ENCODE measurements at regions not wholly inside any gene's neighbourhood (a gene's known extent, or its start where the extent isn't known, plus 50 kb on each side); places are given as distances from the start of the nearest gene placed in this dataset.

DNA sequence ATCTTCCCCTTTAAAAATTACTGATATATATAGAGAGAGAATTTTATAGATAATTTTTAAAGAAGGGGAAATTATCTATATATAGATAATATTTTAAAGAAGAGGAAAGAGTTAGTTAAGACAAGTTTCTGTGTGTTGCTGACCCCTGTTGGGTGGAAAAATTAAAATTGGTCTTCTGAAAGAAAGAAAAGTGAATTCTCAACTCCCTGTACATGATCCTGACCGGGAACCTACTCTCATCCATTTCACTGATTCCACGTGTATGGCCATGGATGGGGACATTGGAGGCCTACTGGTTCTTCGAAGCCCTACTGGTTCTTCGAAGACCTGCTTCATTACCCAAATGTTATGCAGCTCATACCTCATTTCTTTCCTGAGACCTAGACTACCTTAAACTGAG is 53.0 kb upstream of the TCF21 start:
- DNase-seq (ENCODE audit: low spot score) = no peak

DNA sequence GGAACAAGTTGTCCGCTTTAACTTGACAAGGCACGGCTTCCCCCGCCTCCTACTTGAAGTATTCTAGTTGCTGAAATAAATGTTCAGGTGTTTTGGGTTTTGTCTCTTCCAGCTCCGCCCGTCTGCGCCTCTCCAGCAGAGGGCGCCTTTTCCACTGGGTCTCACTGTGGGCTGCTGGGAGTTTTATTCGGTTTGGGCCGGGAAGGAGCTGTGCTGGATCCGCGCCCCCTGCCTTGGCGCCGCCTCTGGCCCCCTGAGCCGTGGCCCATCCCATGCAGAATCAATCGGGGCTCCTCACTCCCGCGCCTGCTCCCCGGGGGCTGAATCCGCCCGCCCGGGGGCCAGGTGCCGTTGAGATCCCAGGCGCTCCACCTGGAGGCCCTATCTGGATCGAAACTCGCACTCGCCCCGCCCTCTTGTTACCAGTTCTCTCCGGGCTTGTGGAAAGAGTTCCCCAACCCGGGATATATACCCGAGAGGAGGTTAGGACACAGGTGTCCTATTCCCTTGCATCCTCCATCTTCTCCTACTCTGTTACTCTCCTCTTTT is 51.0 kb upstream of the TCF21 start:
- DNase-seq (ENCODE audit: low spot score) = no peak
